ENCODE measurements at regions not wholly inside any gene's neighbourhood (a gene's known extent, or its start where the extent isn't known, plus 50 kb on each side); places are given as distances from the start of the nearest gene placed in this dataset.

DNA sequence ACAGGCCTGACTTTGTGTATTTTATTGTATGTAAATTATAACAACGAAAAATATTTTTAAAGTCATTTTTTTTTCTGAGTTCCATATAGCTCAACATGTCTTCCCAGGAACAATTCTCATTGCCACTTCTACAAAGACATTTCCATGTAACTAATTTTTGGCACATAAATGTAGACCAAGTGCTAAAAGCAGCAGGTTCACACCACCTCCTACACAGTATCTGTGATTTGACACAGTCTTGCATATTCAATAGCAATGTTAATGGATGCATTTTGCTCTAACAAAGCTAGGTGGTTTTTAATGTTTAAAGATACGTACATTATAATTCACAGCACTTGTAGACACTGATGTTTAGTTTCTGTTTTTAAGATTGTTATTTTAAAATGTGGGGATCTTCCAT, 346.5 kb downstream of the GPAM start:
- no peaks in the 10 kb centered on the region for H3K27me3 Mint-ChIP-seq (ENCODE audit: low read depth)
- H3K4me2 ChIP-seq (ENCODE audit: insufficient read depth, insufficient read length, low read length) = no peak overlapping the region
- DNase-seq = no peak
- H3T11ph ChIP-seq (ENCODE audit: low read length) = no peak overlapping the region
- no peak overlapping the region for H3K4ac ChIP-seq (ENCODE audit: low read depth, low read length)
- H3K14ac ChIP-seq (ENCODE audit: insufficient read depth, low read length) = no peak overlapping the region
- no CpG with 5 or more reads among the region's 2 CpGs for WGBS (ENCODE audit: extremely low coverage, insufficient read length, low lambda C conversion rate)
- H3K27me3 ChIP-seq (ENCODE audit: insufficient read depth, low read length) = no peaks in the 10 kb centered on the region
- no peak overlapping the region for H3K4me3 Mint-ChIP-seq
- H3K4me1 Mint-ChIP-seq = peaks cover 30 to 42% of the 10 kb centered on the region in 2 experiments
- H2BK5ac ChIP-seq (ENCODE audit: insufficient read length, low read length) = no peak overlapping the region
- peaks cover 0 to 2% (median 0%) of the 10 kb centered on the region in 3 experiments; a peak in 3 of 7 replicates for H3K36me3 Mint-ChIP-seq (ENCODE audit: insufficient read depth in 1 of 3, low read depth in 3 of 3)
- no peak overlapping the region for H3K23ac ChIP-seq (ENCODE audit: insufficient read length, low read depth, low read length)
- H3K9me3 ChIP-seq (ENCODE audit: control insufficient read depth, low read depth, low read length) = no peaks in the 10 kb centered on the region
- H2BK12ac ChIP-seq (ENCODE audit: insufficient read length, low read depth, low read length) = no peak overlapping the region
- H2BK120ac ChIP-seq (ENCODE audit: low read depth, low read length, poor library complexity, severe bottlenecking) = no peak overlapping the region
- H4K5ac ChIP-seq (ENCODE audit: insufficient read length, low read depth, low read length) = no peak overlapping the region
- H3K18ac ChIP-seq (ENCODE audit: insufficient read length, low read depth, low read length) = no peak overlapping the region
- H3K23me2 ChIP-seq (ENCODE audit: insufficient read length, low read depth, low read length, poor library complexity, severe bottlenecking) = no peaks in the 10 kb centered on the region
- H2AFZ ChIP-seq (ENCODE audit: low read length) = no peak overlapping the region
- H3K4me1 ChIP-seq (ENCODE audit: insufficient read depth, low read length) = peaks cover 10% of the 10 kb centered on the region; the same call in 1 of the 2 replicates
- H3K9ac ChIP-seq (ENCODE audit: extremely low read depth, insufficient read length, low read length) = no peak overlapping the region
- TF ChIP-seq, protein P1, sequence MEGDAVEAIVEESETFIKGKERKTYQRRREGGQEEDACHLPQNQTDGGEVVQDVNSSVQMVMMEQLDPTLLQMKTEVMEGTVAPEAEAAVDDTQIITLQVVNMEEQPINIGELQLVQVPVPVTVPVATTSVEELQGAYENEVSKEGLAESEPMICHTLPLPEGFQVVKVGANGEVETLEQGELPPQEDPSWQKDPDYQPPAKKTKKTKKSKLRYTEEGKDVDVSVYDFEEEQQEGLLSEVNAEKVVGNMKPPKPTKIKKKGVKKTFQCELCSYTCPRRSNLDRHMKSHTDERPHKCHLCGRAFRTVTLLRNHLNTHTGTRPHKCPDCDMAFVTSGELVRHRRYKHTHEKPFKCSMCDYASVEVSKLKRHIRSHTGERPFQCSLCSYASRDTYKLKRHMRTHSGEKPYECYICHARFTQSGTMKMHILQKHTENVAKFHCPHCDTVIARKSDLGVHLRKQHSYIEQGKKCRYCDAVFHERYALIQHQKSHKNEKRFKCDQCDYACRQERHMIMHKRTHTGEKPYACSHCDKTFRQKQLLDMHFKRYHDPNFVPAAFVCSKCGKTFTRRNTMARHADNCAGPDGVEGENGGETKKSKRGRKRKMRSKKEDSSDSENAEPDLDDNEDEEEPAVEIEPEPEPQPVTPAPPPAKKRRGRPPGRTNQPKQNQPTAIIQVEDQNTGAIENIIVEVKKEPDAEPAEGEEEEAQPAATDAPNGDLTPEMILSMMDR (conservative IDR thresholded peaks at IDR 0.05) = no peak
- no peak overlapping the region for H3K56ac ChIP-seq (ENCODE audit: insufficient read length, low read depth, low read length)
- H2BK20ac ChIP-seq (ENCODE audit: low read depth, low read length, poor library complexity, severe bottlenecking) = no peak overlapping the region
- no peaks in the 10 kb centered on the region for H4K20me1 ChIP-seq (ENCODE audit: control insufficient read depth, insufficient read depth, insufficient read length)
- no peak overlapping the region for H2BK15ac ChIP-seq (ENCODE audit: low read depth, low read length)
- H4K8ac ChIP-seq (replicated peaks; ENCODE audit: insufficient read length, low read depth, low read length) = no peak overlapping the region
- H3K79me1 ChIP-seq (ENCODE audit: insufficient read depth, low read depth, low read length, poor library complexity, severe bottlenecking) = no peaks in the 10 kb centered on the region
- H2AK5ac ChIP-seq (ENCODE audit: insufficient read length, low read length) = no peak overlapping the region
- H3K79me2 ChIP-seq (ENCODE audit: insufficient read depth, low read length) = no peaks in the 10 kb centered on the region
- no peaks in the 10 kb centered on the region; a peak in 1 of 5 replicates for H3K9me3 Mint-ChIP-seq
- no peak overlapping the region for H3K27ac Mint-ChIP-seq
- no peak overlapping the region for H4K91ac ChIP-seq (ENCODE audit: insufficient read length, low read depth, low read length)
- no peak overlapping the region for H3K27ac ChIP-seq (ENCODE audit: insufficient read length, low read depth, low read length)
